HEK293 (cell line): ENCODE measurements at regions not wholly inside any gene's neighbourhood (a gene's known extent, or its start where the extent isn't known, plus 50 kb on each side); places are given as distances from the start of the nearest gene placed in this dataset.

Experiments used
- CTCF ChIA-PET: fragments of 350-600 bp; formaldehyde crosslinking; extraction: SDS; loops from one replicate; lab custom pipeline; 2021; ENCODE audit warnings: antibody characterized with exemption; lab: Yijun Ruan, JAX
- POLR2A ChIA-PET: fragments of 300-600 bp; formaldehyde crosslinking; extraction: SDS; loops from one replicate; lab custom pipeline; 2020; ENCODE audit warnings: antibody characterized with exemption, inconsistent platforms; lab: Yijun Ruan, JAX
- H3K27ac ChIP-seq: fragments of 200-500 bp; sonication (Bioruptor generic); 2 replicates; pipeline ENCODE4 v1.5.1; 2014; ENCODE audit warnings: low read depth, low read length, control low read depth, inconsistent platforms; ENCODE audit errors: extremely low read depth
- H3K36me3 ChIP-seq, 2 experiments: fragments of 200-500 bp in 1 of 2; sonication (Bioruptor generic) in 1 of 2; 1 replicate in 1 of 2; 2 replicates in 1 of 2; pipeline ENCODE4 v1.5.1; 2014 to 2017; ENCODE audit warnings: inconsistent platforms in 2 of 2, low read length in 2 of 2; ENCODE audit not compliant: control insufficient read depth in 2 of 2, insufficient read depth in 1 of 2
- H3K4me1 ChIP-seq: fragments of 200-500 bp; sonication (Bioruptor generic); 2 replicates; pipeline ENCODE4 v1.5.1; 2014; ENCODE audit warnings: mild to moderate bottlenecking, low read length, inconsistent platforms; ENCODE audit not compliant: control insufficient read depth, insufficient read depth
- H3K4me3 ChIP-seq: 2 replicates; pipeline ENCODE4 v1.5.1; 2011; ENCODE audit warnings: low read depth, mild to moderate bottlenecking, control low read depth, low read length, moderate library complexity
- H3K9me3 ChIP-seq: fragments of 200-500 bp; sonication (Bioruptor generic); 2 replicates; pipeline ENCODE4 v1.5.1; 2014; ENCODE audit warnings: low read depth, low read length, inconsistent platforms; ENCODE audit not compliant: control insufficient read depth, insufficient read depth
- FEZF1 ChIP-seq: fragments of 450-650 bp; formaldehyde crosslinking; IDR thresholded peaks from 2 replicates; pipeline ENCODE4 v1.5.1; 2016; ENCODE audit warnings: missing biosample characterization, missing genetic modification characterization
- HIC1 ChIP-seq: fragments of 450-650 bp; formaldehyde crosslinking; IDR thresholded peaks from 2 replicates; pipeline ENCODE4 v1.5.1; 2016; ENCODE audit warnings: missing biosample characterization, missing genetic modification characterization
- MZF1 ChIP-seq: fragments of 450-650 bp; formaldehyde crosslinking; IDR thresholded peaks from 2 replicates; pipeline ENCODE4 v1.5.1; 2017; ENCODE audit warnings: missing biosample characterization, missing genetic modification characterization, borderline replicate concordance
- PRDM2 ChIP-seq: fragments of 450-650 bp; formaldehyde crosslinking; IDR thresholded peaks from 2 replicates; pipeline ENCODE4 v1.5.1; 2016; ENCODE audit warnings: missing biosample characterization, missing genetic modification characterization, borderline replicate concordance
- YY1 ChIP-seq: fragments of 450-650 bp; formaldehyde crosslinking; IDR thresholded peaks from 2 replicates; pipeline ENCODE4 v1.5.1; 2018; ENCODE audit warnings: missing biosample characterization, missing genetic modification characterization
- ZBTB44 ChIP-seq: fragments of 450-650 bp; IDR thresholded peaks from 2 replicates; pipeline ENCODE4 v1.5.1; 2018; ENCODE audit warnings: missing biosample characterization, mild to moderate bottlenecking, missing genetic modification characterization
- ZEB2 ChIP-seq: fragments of 450-650 bp; formaldehyde crosslinking; IDR thresholded peaks from 2 replicates; pipeline ENCODE4 v1.5.1; 2016; ENCODE audit warnings: missing biosample characterization, missing genetic modification characterization
- ZNF140 ChIP-seq: fragments of 450-650 bp; formaldehyde crosslinking; IDR thresholded peaks from 2 replicates; pipeline ENCODE4 v1.5.1; 2016; ENCODE audit warnings: missing biosample characterization, missing genetic modification characterization
- ZNF18 ChIP-seq: fragments of 450-650 bp; formaldehyde crosslinking; IDR thresholded peaks from 2 replicates; pipeline ENCODE4 v1.5.1; 2016; ENCODE audit warnings: missing biosample characterization, missing genetic modification characterization
- ZNF24 ChIP-seq: fragments of 450-650 bp; formaldehyde crosslinking; IDR thresholded peaks from 2 replicates; pipeline ENCODE4 v1.5.1; 2016; ENCODE audit warnings: missing biosample characterization, missing genetic modification characterization
- ZNF248 ChIP-seq: fragments of 450-650 bp; formaldehyde crosslinking; IDR thresholded peaks from 2 replicates; pipeline ENCODE4 v1.5.1; 2017; ENCODE audit warnings: missing biosample characterization, missing genetic modification characterization
- ZNF335 ChIP-seq: fragments of 450-650 bp; formaldehyde crosslinking; conservative IDR thresholded peaks from 2 replicates; pipeline ENCODE4 v1.5.1; 2016; ENCODE audit warnings: missing biosample characterization, missing genetic modification characterization
- ZNF350 ChIP-seq: fragments of 450-650 bp; formaldehyde crosslinking; IDR thresholded peaks from 2 replicates; pipeline ENCODE4 v1.5.0; 2017; ENCODE audit warnings: missing biosample characterization, mild to moderate bottlenecking, missing genetic modification characterization
- ZNF398 ChIP-seq: fragments of 450-650 bp; formaldehyde crosslinking; IDR thresholded peaks from 2 replicates; pipeline ENCODE4 v1.5.1; 2017; ENCODE audit warnings: missing biosample characterization, missing genetic modification characterization
- ZNF404 ChIP-seq: fragments of 450-650 bp; formaldehyde crosslinking; IDR thresholded peaks from 2 replicates; pipeline ENCODE4 v1.5.1; 2017; ENCODE audit warnings: missing biosample characterization, missing genetic modification characterization
- ZNF610 ChIP-seq: fragments of 450-650 bp; formaldehyde crosslinking; IDR thresholded peaks from 2 replicates; pipeline ENCODE4 v1.5.1; 2016; ENCODE audit warnings: missing biosample characterization, missing genetic modification characterization, borderline replicate concordance
- ZNF629 ChIP-seq: fragments of 450-650 bp; formaldehyde crosslinking; IDR thresholded peaks from 2 replicates; pipeline ENCODE4 v1.5.1; 2017; ENCODE audit warnings: missing biosample characterization, missing genetic modification characterization
- ZNF639 ChIP-seq: fragments of 450-650 bp; formaldehyde crosslinking; IDR thresholded peaks from 2 replicates; pipeline ENCODE4 v1.5.1; 2016; ENCODE audit warnings: missing biosample characterization, missing genetic modification characterization
- ZNF791 ChIP-seq: fragments of 450-650 bp; formaldehyde crosslinking; IDR thresholded peaks from 2 replicates; pipeline ENCODE4 v1.5.1; 2016; ENCODE audit warnings: missing biosample characterization, missing genetic modification characterization

GRCh38 chr7:16993543-16993942 lies 111.8 kb upstream of the AGR3 start:
- Histone ChIP-seq H3K4me1 (no peaks in the 10 kb centered on the region), H3K9me3 (no peaks in the 10 kb centered on the region), H3K4me3 (no peak overlapping the region), H3K36me3 (no peaks in the 10 kb centered on the region), H3K27ac (no peak overlapping the region)
- CTCF ChIA-PET: no interaction called here
- POLR2A ChIA-PET: no interaction called here
- TF ChIP-seq ZNF335 (no peak), ZNF639 (no peak), ZEB2 (no peak), YY1 (no peak), ZNF24 (tag by site-specific recombination) (no peak)

- H3K27ac ChIP-seq: no peak overlapping the region
- H3K9me3 ChIP-seq: no peaks in the 10 kb centered on the region
- H3K4me3 ChIP-seq: no peak overlapping the region
- TF ChIP-seq ZNF791 (tag by site-specific recombination): no peak
- no peak for TF ChIP-seq ZNF350 (tag by site-specific recombination)
- TF ChIP-seq ZNF140: no peak
- TF ChIP-seq ZNF248 (tag by site-specific recombination): no peak
- no peak for TF ChIP-seq ZBTB44 (tag by site-specific recombination)
- no peak for TF ChIP-seq ZNF404
- no peak for TF ChIP-seq FEZF1 (tag by site-specific recombination)
- no peak for TF ChIP-seq HIC1 (tag by site-specific recombination)
- no peak for TF ChIP-seq ZNF610 (tag by site-specific recombination)
- no peak for TF ChIP-seq PRDM2
- no peak for TF ChIP-seq ZNF629
- TF ChIP-seq MZF1 (tag by site-specific recombination): no peak
- TF ChIP-seq ZNF398 (tag by site-specific recombination): no peak
- no peak for TF ChIP-seq ZNF18 (tag by site-specific recombination)
- TF ChIP-seq, all 188 proteins: peak for 0
- Histone ChIP-seq H3K4me1 (no peaks in the 10 kb centered on the region), H3K36me3 (no peaks in the 10 kb centered on the region)
- CTCF ChIA-PET: interaction anchor here (0.7 kb wide), 1 partner anchor 59 kb away, joined by 3 read pairs; no protein-coding TSS in a partner anchor
- POLR2A ChIA-PET: no interaction called here
Observed at GRCh38 chr7:16998481-16999051, 116.8 kb upstream of the AGR3 start.
